ENCODE measurements at regions not wholly inside any gene's neighbourhood (a gene's known extent, or its start where the extent isn't known, plus 50 kb on each side); places are given as distances from the start of the nearest gene placed in this dataset.

- no peak overlapping the region for H2AFZ ChIP-seq (ENCODE audit: low read depth, low read length, poor library complexity, severe bottlenecking)
- TF ChIP-seq REST (IDR thresholded peaks at IDR 0.05; ENCODE audit: low read depth) (no peak), POLR2A (IDR thresholded peaks at IDR 0.05; ENCODE audit: borderline replicate concordance, extremely low read depth, insufficient read depth, insufficient read length) (no peak), CBX3 (IDR thresholded peaks at IDR 0.05; ENCODE audit: low read depth) (no peak), SP1 (IDR thresholded peaks at IDR 0.05; ENCODE audit: low read depth) (no peak)
- H3K4me1 ChIP-seq (ENCODE audit: control insufficient read depth in 1 of 2, insufficient read depth in 2 of 2, low read length in 2 of 2): no peaks in the 10 kb centered on the region
- H3K36me3 ChIP-seq (ENCODE audit: control insufficient read depth in 1 of 2, insufficient read depth in 2 of 2, low read length in 2 of 2): no peaks in the 10 kb centered on the region
- no TSS peak for BruUV-seq (replicated peaks)
- intact Hi-C loops (cut with micrococcal nuclease): no loop called here
- no peaks in the 10 kb centered on the region for H4K20me1 ChIP-seq (ENCODE audit: insufficient read depth)
- H3K9me3 ChIP-seq (ENCODE audit: control insufficient read depth in 1 of 2, insufficient read depth in 1 of 2, low read depth in 1 of 2, low read length in 2 of 2): no peaks in the 10 kb centered on the region
- H3K9me2 ChIP-seq (ENCODE audit: insufficient read depth): no peaks in the 10 kb centered on the region
- peaks cover 33% of the 10 kb centered on the region for H3K27me3 ChIP-seq (ENCODE audit: insufficient read depth, low read length)
- DNase-seq (ENCODE audit: low read depth, low spot score) (no peak), ATAC-seq (no peak)
- H3K27ac ChIP-seq (ENCODE audit: low read depth, low read length): no peak overlapping the region
- no peak overlapping the region for H3K4me3 ChIP-seq (replicated peaks in 1 of 2; ENCODE audit: low read depth in 1 of 2, low read length in 2 of 2)
- CTCF ChIA-PET: no interaction called here
- H3K9ac ChIP-seq (ENCODE audit: low read length): no peak overlapping the region
- POLR2A ChIA-PET: no interaction called here
- H3K79me2 ChIP-seq (ENCODE audit: insufficient read depth, low read length): no peaks in the 10 kb centered on the region
- RAD21 ChIA-PET (ENCODE audit: low non-redundant PET in 1 of 2, low total read pairs in 2 of 2, uncharacterized antibody in 2 of 2, unreplicated experiment in 2 of 2): no interaction called here
- H3K4me2 ChIP-seq (ENCODE audit: low read length): no peak overlapping the region
Measured at GRCh38 chr2:44866152-44866551, 75.3 kb upstream of the SIX3 start.

- no TSS peak for BruUV-seq (replicated peaks)
- Histone ChIP-seq H2AFZ (ENCODE audit: low read depth, low read length, poor library complexity, severe bottlenecking) (no peak overlapping the region), H3K4me1 (ENCODE audit: control insufficient read depth in 1 of 2, insufficient read depth in 2 of 2, low read length in 2 of 2) (no peaks in the 10 kb centered on the region), H3K9me2 (ENCODE audit: insufficient read depth) (no peaks in the 10 kb centered on the region), H3K9me3 (ENCODE audit: control insufficient read depth in 1 of 2, insufficient read depth in 1 of 2, low read depth in 1 of 2, low read length in 2 of 2) (no peaks in the 10 kb centered on the region), H3K27me3 (ENCODE audit: insufficient read depth, low read length) (peaks cover 18% of the 10 kb centered on the region), H3K36me3 (ENCODE audit: control insufficient read depth in 1 of 2, insufficient read depth in 2 of 2, low read length in 2 of 2) (no peaks in the 10 kb centered on the region), H4K20me1 (ENCODE audit: insufficient read depth) (no peaks in the 10 kb centered on the region), H3K4me3 (replicated peaks in 1 of 2; ENCODE audit: low read depth in 1 of 2, low read length in 2 of 2) (no peak overlapping the region), H3K27ac (ENCODE audit: low read depth, low read length) (no peak overlapping the region), H3K9ac (ENCODE audit: low read length) (no peak overlapping the region), H3K4me2 (ENCODE audit: low read length) (no peak overlapping the region), H3K79me2 (ENCODE audit: insufficient read depth, low read length) (no peaks in the 10 kb centered on the region)
- RAD21 ChIA-PET (ENCODE audit: low non-redundant PET in 1 of 2, low total read pairs in 2 of 2, uncharacterized antibody in 2 of 2, unreplicated experiment in 2 of 2): no interaction called here
- intact Hi-C loops (cut with micrococcal nuclease): no loop called here
- CTCF ChIA-PET: no interaction called here
- ATAC-seq (no peak), DNase-seq (ENCODE audit: low read depth, low spot score) (no peak)
- TF ChIP-seq YY1 (IDR thresholded peaks at IDR 0.05; ENCODE audit: extremely low read depth, insufficient replicate concordance, low read depth, low read length) (no peak), POLR2A (IDR thresholded peaks at IDR 0.05; ENCODE audit: borderline replicate concordance, extremely low read depth, insufficient read depth, insufficient read length) (no peak), SP1 (IDR thresholded peaks at IDR 0.05; ENCODE audit: low read depth) (no peak), EZH2 (IDR thresholded peaks at IDR 0.05) (no peak)
- POLR2A ChIA-PET: no interaction called here
Measured at GRCh38 chr2:44869761-44870160, 71.7 kb upstream of the SIX3 start.
